T-cell (primary cell): ENCODE measurements at regions not wholly inside any gene's neighbourhood (a gene's known extent, or its start where the extent isn't known, plus 50 kb on each side); places are given as distances from the start of the nearest gene placed in this dataset.
"Not testable (repeated sequence)": the region's sequence is repeated elsewhere in the genome, so short reads cannot be mapped to it uniquely, and the experiment has no call there.

Experiments used
- ATAC-seq, 4 experiments: fragments of 200-7000 bp in 3 of 4; fragments of 150-1000 bp in 1 of 4; cut with Tn5 transposase; replicated peaks in 1 of 4; 1 replicate in 3 of 4; 2 replicates in 1 of 4; pipeline ENCODE4 v1.10.0; 2021; ENCODE audit warnings: moderate library complexity in 3 of 4, mild to moderate bottlenecking in 2 of 4, moderate number of reproducible peaks in 1 of 4
- CTCF ChIA-PET, 2 donors: fragments of 300-600 bp; sonication (Branson Sonifier 250); formaldehyde crosslinking; loops; one replicate each; lab custom pipeline; 2022; ENCODE audit warnings: antibody characterized with exemption in 2 of 2; lab: Charles Lee
- POLR2A ChIA-PET, 2 donors: fragments of 300-600 bp; sonication (Branson Sonifier 250); formaldehyde crosslinking; loops; one replicate each; lab custom pipeline; 2022; ENCODE audit warnings: antibody characterized with exemption in 2 of 2; lab: Charles Lee
- DNase-seq, 35 experiments: peaks; one replicate each; pipeline versions ENCODE4 v3.0.0 to v3.0.0-alpha.2; 2013 to 2023
- H3K27ac ChIP-seq: one replicate; pipeline ENCODE4 v1.5.1; 2013; ENCODE audit warnings: low read length
- H3K27me3 ChIP-seq, 2 experiments: replicated peaks in 1 of 2; 1 replicate in 1 of 2; 2 replicates in 1 of 2; pipeline versions ENCODE4 v1.6.1 to v1.7.0; 2013; ENCODE audit warnings: low read length in 1 of 2, mixed read lengths in 1 of 2; ENCODE audit not compliant: control insufficient read depth in 2 of 2, insufficient read depth in 2 of 2; ENCODE audit errors: extremely low read depth in 1 of 2
- H3K36me3 ChIP-seq, 2 donors: 1 replicate in 1 of 2; 2 replicates in 1 of 2; pipeline versions ENCODE4 v1.6.1 to v1.7.0; 2013; ENCODE audit warnings: low read length in 1 of 2; ENCODE audit not compliant: control insufficient read depth in 2 of 2, insufficient read depth in 1 of 2; ENCODE audit errors: extremely low read depth in 1 of 2
- H3K4me1 ChIP-seq, 2 experiments: 1 replicate in 1 of 2; 2 replicates in 1 of 2; pipeline versions ENCODE4 v1.6.1 to v1.7.0; 2013; ENCODE audit warnings: low read length in 2 of 2, mixed read lengths in 1 of 2; ENCODE audit not compliant: insufficient read depth in 2 of 2, control insufficient read depth in 1 of 2; ENCODE audit errors: extremely low read depth in 1 of 2
- H3K4me3 ChIP-seq, 2 donors: 1 replicate in 1 of 2; 2 replicates in 1 of 2; pipeline versions ENCODE4 v1.5.1 to v1.7.0; 2013; ENCODE audit warnings: mild to moderate bottlenecking in 2 of 2, low read length in 1 of 2, moderate library complexity in 1 of 2; ENCODE audit not compliant: control insufficient read depth in 1 of 2; ENCODE audit errors: extremely low read depth in 1 of 2
- H3K9me3 ChIP-seq: 2 replicates; pipeline ENCODE4 v1.7.0; 2013
- H3K27ac Mint-ChIP-seq, 2 donors: one replicate each; pipeline ENCODE4 v1.8.0; 2020 to 2021; ENCODE audit warnings: mild to moderate bottlenecking in 2 of 2, mixed read lengths in 2 of 2
- H3K27me3 Mint-ChIP-seq, 2 donors: one replicate each; pipeline ENCODE4 v1.8.0; 2021 to 2022; ENCODE audit warnings: mixed read lengths in 2 of 2
- H3K36me3 Mint-ChIP-seq: one replicate; pipeline ENCODE4 v1.8.0; 2021; ENCODE audit warnings: mixed read lengths
- H3K4me1 Mint-ChIP-seq, 3 donors: one replicate each; pipeline ENCODE4 v1.8.0; 2020 to 2022; ENCODE audit warnings: mixed read lengths in 3 of 3, mild to moderate bottlenecking in 1 of 3
- H3K4me3 Mint-ChIP-seq, 3 donors: one replicate each; pipeline ENCODE4 v1.8.0; 2020 to 2022; ENCODE audit warnings: mild to moderate bottlenecking in 3 of 3, mixed read lengths in 3 of 3, moderate library complexity in 3 of 3
- H3K9me3 Mint-ChIP-seq, 3 donors: one replicate each; pipeline ENCODE4 v1.8.0; 2020 to 2022; ENCODE audit warnings: mixed read lengths in 3 of 3
- WGBS: methylation state at CpG from one replicate; pipeline ENCODE4 v1.1.5; 2013; ENCODE audit warnings: missing lambda C conversion rate; ENCODE audit not compliant: insufficient coverage; 5-methylcytosine and 5-hydroxymethylcytosine counted together

- POLR2A ChIA-PET: no interaction called here
- peak; percentile 47 to 85 (median 65) for ATAC-seq
- Mint-ChIP-seq H3K9me3 (peaks cover 0 to 2% (median 0%) of the 10 kb centered on the region in 3 donors), H3K4me3 (no peak overlapping the region), H3K4me1 (peaks cover 11 to 22% (median 21%) of the 10 kb centered on the region in 3 donors), H3K27me3 (no peaks in the 10 kb centered on the region), H3K27ac (peak overlapping the region; percentile 15 to 74), H3K36me3 (peaks cover 4% of the 10 kb centered on the region)
- no peak overlapping the region for H3K4me3 ChIP-seq
- peaks cover 0 to 10% of the 10 kb centered on the region in 2 experiments for H3K4me1 ChIP-seq
- H3K27me3 ChIP-seq: no peaks in the 10 kb centered on the region
- no peak overlapping the region for H3K27ac ChIP-seq
- CTCF ChIA-PET: no interaction called here
- H3K9me3 ChIP-seq: no peaks in the 10 kb centered on the region
- DNase-seq: peak in 1 of 35 experiments; percentile 9
- H3K36me3 ChIP-seq: no peaks in the 10 kb centered on the region
- WGBS: 17% methylated on average over 1 of the region's 3 CpGs
Measured at GRCh38 chr6:156191895-156192294, 585.3 kb upstream of the ARID1B start.

- not testable (repeated sequence) for H3K4me3 ChIP-seq
Measured at GRCh38 chr6:156191390-156191789, 585.8 kb upstream of the ARID1B start.

GRCh38 chr6:156190270-156190669 lies 586.9 kb upstream of the ARID1B start:
- Histone ChIP-seq H3K27ac (no peak overlapping the region), H3K36me3 (no peaks in the 10 kb centered on the region), H3K4me3 (no peak overlapping the region), H3K27me3 (no peaks in the 10 kb centered on the region), H3K9me3 (no peaks in the 10 kb centered on the region), H3K4me1 (peaks cover 0 to 7% of the 10 kb centered on the region in 2 experiments)
- WGBS: 93% methylated on average over 4 of the region's 6 CpGs
- ChIA-PET POLR2A (no interaction called here), CTCF (no interaction called here)
- DNase-seq (no peak), ATAC-seq (no peak)
- Mint-ChIP-seq H3K4me1 (peaks cover 9 to 17% (median 17%) of the 10 kb centered on the region in 3 donors), H3K4me3 (no peak overlapping the region), H3K36me3 (peaks cover 4% of the 10 kb centered on the region), H3K9me3 (peaks cover 0 to 2% (median 0%) of the 10 kb centered on the region in 3 donors), H3K27ac (no peak overlapping the region), H3K27me3 (no peaks in the 10 kb centered on the region)

More at GRCh38 chr6:156191390-156191789, 585.8 kb upstream of the ARID1B start:
- ATAC-seq, CTCF ChIA-PET, H3K4me3 Mint-ChIP-seq, H3K36me3 Mint-ChIP-seq, H3K27me3 ChIP-seq, H3K27ac ChIP-seq, H3K4me1 ChIP-seq, DNase-seq, H3K9me3 ChIP-seq, H3K9me3 Mint-ChIP-seq, H3K27me3 Mint-ChIP-seq, H3K36me3 ChIP-seq, H3K27ac Mint-ChIP-seq: not testable (repeated sequence)
- POLR2A ChIA-PET: interaction anchor here in 1 of 2 donors (0.7 kb wide), 1 partner anchor 976 kb away, joined by 3 read pairs; no protein-coding TSS in a partner anchor
- H3K4me1 Mint-ChIP-seq: peaks cover 9 to 19% (median 19%) of the 10 kb centered on the region in 3 donors

- POLR2A ChIA-PET: interaction anchor here (0.6 kb wide), 2 partner anchors 47 to 328 kb away, joined by 5 to 8 read pairs; no protein-coding TSS in a partner anchor
- Mint-ChIP-seq H3K4me3 (no peak overlapping the region), H3K27me3 (no peaks in the 10 kb centered on the region), H3K27ac (no peak overlapping the region), H3K36me3 (peaks cover 4% of the 10 kb centered on the region), H3K9me3 (peaks cover 0 to 2% (median 0%) of the 10 kb centered on the region in 3 donors), H3K4me1 (peaks cover 12 to 21% (median 16%) of the 10 kb centered on the region in 3 donors)
- Histone ChIP-seq H3K4me1 (peaks cover 0 to 7% of the 10 kb centered on the region in 2 experiments), H3K27ac (no peak overlapping the region), H3K36me3 (no peaks in the 10 kb centered on the region), H3K4me3 (no peak overlapping the region), H3K9me3 (no peaks in the 10 kb centered on the region), H3K27me3 (no peaks in the 10 kb centered on the region)
- DNase-seq (no peak), ATAC-seq (no peak)
- CTCF ChIA-PET: no interaction called here
Measured at GRCh38 chr6:156189714-156190113, 587.5 kb upstream of the ARID1B start.

GRCh38 chr6:156189195-156189594 lies 588.0 kb upstream of the ARID1B start:
- no peak overlapping the region for H3K27ac ChIP-seq
- Mint-ChIP-seq H3K4me1 (peaks cover 16 to 23% (median 17%) of the 10 kb centered on the region in 3 donors), H3K36me3 (peaks cover 4% of the 10 kb centered on the region), H3K27ac (no peak overlapping the region), H3K9me3 (peaks cover 0 to under 1% (median 0%) of the 10 kb centered on the region in 3 donors), H3K4me3 (no peak overlapping the region), H3K27me3 (no peaks in the 10 kb centered on the region)
- DNase-seq (no peak), ATAC-seq (no peak)
- H3K36me3 ChIP-seq: no peaks in the 10 kb centered on the region
- no peak overlapping the region for H3K4me3 ChIP-seq
- H3K9me3 ChIP-seq: no peaks in the 10 kb centered on the region
- H3K4me1 ChIP-seq: peaks cover 0 to 7% of the 10 kb centered on the region in 2 experiments
- no CpG with 5 or more reads among the region's 2 CpGs for WGBS
- ChIA-PET POLR2A (interaction anchor here (0.6 kb wide), 2 partner anchors 47 to 328 kb away, joined by 5 to 8 read pairs; no protein-coding TSS in a partner anchor), CTCF (no interaction called here)
- H3K27me3 ChIP-seq: no peaks in the 10 kb centered on the region

- H3K27me3 ChIP-seq: no peaks in the 10 kb centered on the region
- DNase-seq (no peak), ATAC-seq (no peak)
- H3K9me3 ChIP-seq: no peaks in the 10 kb centered on the region
- no peak overlapping the region for H3K27ac ChIP-seq
- Mint-ChIP-seq H3K9me3 (peaks cover 0 to 9% (median 5%) of the 10 kb centered on the region in 3 donors), H3K4me3 (no peak overlapping the region), H3K27me3 (no peaks in the 10 kb centered on the region), H3K4me1 (peaks cover 8 to 24% (median 22%) of the 10 kb centered on the region in 3 donors), H3K27ac (peak overlapping the region in 1 of 2 donors; percentile 37), H3K36me3 (no peaks in the 10 kb centered on the region)
- ChIA-PET POLR2A (interaction anchor here in 1 of 2 donors (0.5 to 0.6 kb wide), 2 partner anchors 21 to 214 kb away, joined by 4 to 14 read pairs; no protein-coding TSS in a partner anchor), CTCF (interaction anchor here in 1 of 2 donors (0.5 kb wide), 1 partner anchor 853 kb away, joined by 3 read pairs; no protein-coding TSS in a partner anchor)
- peaks cover 0 to 7% of the 10 kb centered on the region in 2 experiments for H3K4me1 ChIP-seq
- H3K4me3 ChIP-seq: no peak overlapping the region
- no CpG with 5 or more reads among the region's 3 CpGs for whole genome bisulfite sequencing
- H3K36me3 ChIP-seq: no peaks in the 10 kb centered on the region
Measured at GRCh38 chr6:156185113-156185512, 592.1 kb upstream of the ARID1B start.
